Daoy (cell line): ENCODE measurements at regions not wholly inside any gene's neighbourhood (a gene's known extent, or its start where the extent isn't known, plus 50 kb on each side); places are given as distances from the start of the nearest gene placed in this dataset.
A peak's percentile ranks its signal among the peaks of the same experiment; 100 is the strongest.
"Not testable (repeated sequence)": the region's sequence is repeated elsewhere in the genome, so short reads cannot be mapped to it uniquely, and the experiment has no call there.

Experiments
- DNase-seq: peaks from one replicate; pipeline ENCODE4 v3.0.0-alpha.2; 2015; ENCODE audit warnings: low read depth

GRCh38 chr6:150683320-150683719 lies 83.6 kb downstream of the PLEKHG1 start:
- no peak for DNase-seq

GRCh38 chr6:150684161-150684560 lies 84.5 kb downstream of the PLEKHG1 start:
- no peak for DNase-seq

DNA sequence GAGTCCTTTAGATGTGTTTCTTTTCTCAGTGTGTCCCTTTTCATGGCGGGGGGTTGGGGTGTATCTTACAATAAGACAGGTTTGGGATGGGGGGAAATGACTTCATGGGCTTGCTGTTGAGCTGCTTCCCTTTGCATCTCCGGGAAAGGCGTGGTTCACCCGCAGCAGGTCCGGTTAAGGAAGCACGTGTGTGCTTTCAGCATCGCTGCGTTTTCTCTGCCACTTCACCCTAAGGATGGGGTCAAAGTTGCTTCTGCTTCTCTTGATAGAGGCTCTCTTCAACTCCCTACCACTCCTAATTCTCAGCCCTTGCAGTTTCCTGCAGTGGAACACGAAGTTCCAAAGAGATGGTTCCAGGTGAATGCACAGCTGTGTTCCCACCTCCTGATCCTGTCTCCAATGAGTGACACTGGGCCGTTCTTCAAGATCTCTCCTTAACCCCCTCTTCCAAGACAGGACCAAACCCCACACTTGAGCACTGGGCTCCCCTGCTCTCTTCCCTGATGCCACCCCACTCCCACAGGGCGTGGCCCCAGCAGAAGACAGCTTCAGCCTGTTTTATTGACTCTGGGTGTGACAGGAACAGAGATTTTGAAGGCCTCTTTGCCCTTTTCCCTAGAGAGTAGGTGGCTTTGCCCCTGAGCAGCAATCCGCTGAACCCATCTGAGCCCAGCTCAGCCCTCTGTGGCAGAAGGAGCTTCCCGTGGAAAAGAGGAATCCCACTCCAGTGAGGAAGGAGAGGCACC lies 85.2 kb downstream of the PLEKHG1 start:
- DNase-seq, result no peak

- peak; percentile 65 for DNase-seq
These were observed 86.2 kb downstream of the PLEKHG1 start for GRCh38 chr6:150685860-150686259.

GRCh38 chr6:150686566-150686965 lies 86.9 kb downstream of the PLEKHG1 start:
- DNase-seq, result no peak

DNA sequence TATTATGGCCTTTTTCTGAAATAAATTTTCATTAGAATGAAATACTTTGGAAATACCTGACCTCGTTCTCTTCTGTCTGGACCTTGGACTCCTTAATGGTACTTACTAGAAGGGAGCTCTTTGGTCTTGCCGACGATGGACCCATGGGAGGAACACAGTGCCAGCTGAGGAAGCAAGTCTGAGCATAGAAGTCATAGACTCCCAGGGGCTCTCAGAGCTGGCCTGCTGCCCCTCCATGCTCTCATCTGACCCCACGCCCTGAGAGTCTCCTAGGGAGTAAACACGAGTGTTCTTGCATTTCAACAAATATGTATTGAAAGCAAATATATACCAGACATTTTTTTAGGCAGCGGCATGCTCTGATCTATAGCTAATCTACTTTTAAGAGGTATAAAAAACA lies 87.8 kb downstream of the PLEKHG1 start:
- DNase-seq, result no peak

DNA sequence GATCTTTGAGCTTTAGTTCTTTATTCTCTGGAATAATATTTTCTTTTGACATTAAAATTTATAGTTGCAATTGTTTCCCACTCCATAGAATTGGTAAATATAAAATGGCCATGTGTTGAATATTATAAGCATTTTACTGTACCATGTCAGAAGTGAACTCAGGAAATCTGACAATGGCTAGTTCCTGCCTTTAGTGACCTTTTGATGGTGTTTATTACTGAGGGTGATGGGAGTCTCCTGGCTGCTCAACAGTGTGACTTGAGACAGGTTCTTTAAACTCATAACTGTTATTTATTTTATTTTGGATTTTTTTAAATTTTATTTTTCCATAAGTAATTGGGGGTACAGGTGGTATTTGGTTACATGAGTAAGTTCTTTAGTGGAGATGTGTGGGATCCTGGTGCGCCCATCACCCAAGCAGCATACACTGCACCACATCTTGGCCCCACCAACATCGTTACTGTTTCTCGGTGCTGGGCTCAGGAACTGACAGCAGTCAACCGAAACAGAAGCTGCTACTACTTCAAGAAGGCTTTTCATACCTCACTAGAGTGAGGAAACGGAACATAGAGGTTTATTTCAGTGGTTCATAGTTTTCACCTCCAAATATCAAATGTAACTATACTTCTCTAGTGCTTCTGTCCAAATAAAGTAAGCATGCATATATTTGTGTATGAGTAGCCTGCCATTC lies 90.4 kb downstream of the PLEKHG1 start:
- DNase-seq, result no peak

- no peak for DNase-seq
These were observed 91.0 kb downstream of the PLEKHG1 start for GRCh38 chr6:150690681-150691080.

DNA sequence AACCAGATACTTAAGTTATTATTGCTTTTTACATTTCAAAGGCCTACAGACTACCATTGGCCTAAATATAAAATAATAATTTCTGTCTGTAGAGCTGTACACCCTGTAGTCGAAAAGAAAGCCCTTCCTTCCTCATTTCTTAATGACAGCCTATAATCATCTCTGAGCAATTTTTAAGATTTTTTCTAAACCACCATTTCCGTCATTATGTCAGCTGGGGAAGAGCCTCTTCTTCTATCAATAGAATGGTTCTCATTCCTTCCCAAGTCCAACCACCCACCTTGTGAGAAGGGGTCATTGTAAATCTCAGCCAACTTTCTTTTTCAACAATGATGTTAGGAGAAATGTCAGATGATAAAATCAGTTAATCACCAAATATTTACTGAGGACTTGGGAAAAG lies 91.8 kb downstream of the PLEKHG1 start:
- DNase-seq, result no peak

GRCh38 chr6:150692604-150693003 lies 92.9 kb downstream of the PLEKHG1 start:
- DNase-seq, result no peak

- no peak for DNase-seq
These were observed 95.2 kb downstream of the PLEKHG1 start for GRCh38 chr6:150694889-150695288.

- DNase-seq, result no peak
These were observed 96.0 kb downstream of the PLEKHG1 start for GRCh38 chr6:150695652-150696051.

- DNase-seq, result no peak
These were observed 96.5 kb downstream of the PLEKHG1 start for GRCh38 chr6:150696190-150696589.

GRCh38 chr6:150696918-150697317 lies 97.2 kb downstream of the PLEKHG1 start:
- not testable (repeated sequence) for DNase-seq

DNA sequence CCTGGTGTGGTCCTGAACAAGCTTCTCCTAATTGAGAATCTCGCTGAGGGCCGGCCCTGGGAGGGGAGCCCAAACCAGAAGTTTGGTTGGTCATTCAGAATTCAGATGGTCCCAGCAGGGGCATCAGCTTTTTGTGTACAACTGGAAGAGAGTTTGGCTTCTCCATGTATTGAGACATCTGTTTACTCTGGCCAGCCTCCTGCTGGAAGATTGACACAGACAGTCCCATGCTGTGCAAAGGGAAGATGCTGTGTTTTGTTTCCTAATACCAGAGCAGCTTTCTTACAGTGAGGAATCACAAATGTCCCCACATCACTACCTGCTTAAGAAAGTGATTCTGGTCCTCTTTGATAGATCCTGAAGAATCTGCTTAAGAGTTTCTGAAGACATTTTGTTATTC lies 97.8 kb downstream of the PLEKHG1 start:
- DNase-seq, result no peak

GRCh38 chr6:150698391-150698790 lies 98.7 kb downstream of the PLEKHG1 start:
- no peak for DNase-seq

GRCh38 chr6:150702675-150703074 lies 103.0 kb downstream of the PLEKHG1 start:
- DNase-seq, result no peak

DNA sequence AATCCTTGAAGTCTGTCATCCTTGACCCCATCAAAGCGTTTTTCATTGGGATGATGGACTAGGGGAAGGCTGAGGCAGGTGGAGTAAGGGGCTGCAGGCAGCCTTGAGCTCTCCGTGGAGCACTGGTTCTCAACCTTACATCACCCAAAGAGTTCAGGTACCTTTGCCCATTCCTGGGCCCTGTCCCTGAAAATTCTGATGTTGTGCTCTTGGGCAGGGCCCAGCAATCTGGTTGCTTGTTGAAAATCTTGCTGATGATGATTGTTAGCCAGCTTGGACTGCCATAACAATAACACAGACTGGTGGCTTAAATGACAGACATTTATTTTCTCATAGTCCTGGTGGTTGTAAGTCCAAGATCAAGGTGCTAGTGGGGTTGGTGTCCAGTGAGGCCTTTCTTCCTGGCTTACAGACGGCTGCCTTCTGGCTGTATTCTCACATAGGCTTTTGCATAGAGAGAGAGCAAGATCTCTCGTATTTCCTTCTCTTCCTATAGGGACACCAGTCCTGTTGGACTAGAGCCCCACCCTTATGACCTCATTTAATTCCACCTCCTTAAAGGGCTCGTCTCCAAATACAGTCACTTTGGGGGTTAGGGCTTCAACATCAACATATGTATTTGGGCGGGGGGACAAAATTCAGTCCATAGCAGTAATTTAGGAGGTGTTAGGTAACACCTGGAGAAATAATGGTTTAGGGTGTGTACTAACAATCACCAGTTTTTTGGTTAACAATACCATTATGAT lies 104.9 kb downstream of the PLEKHG1 start:
- no peak for DNase-seq

DNA sequence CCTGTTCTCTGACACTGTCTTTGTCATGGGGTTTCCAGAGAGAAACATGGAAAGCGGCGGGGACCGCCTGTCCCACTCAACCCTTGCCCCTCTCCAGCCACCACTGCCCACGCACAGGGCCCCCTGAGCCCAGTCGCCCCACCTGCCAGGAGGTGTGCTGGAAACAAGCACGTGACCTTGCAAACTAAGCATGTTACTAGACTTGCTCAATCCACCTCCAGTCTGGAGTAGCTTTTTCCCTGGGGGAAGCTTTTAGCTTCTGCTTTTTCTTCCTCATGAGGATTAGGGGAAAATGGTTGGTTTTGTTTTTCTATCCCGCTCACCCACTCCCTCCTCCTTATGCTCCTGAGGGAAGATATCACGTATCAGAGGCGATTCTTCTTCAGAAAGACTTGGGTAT lies 105.7 kb downstream of the PLEKHG1 start:
- DNase-seq, result no peak

DNA sequence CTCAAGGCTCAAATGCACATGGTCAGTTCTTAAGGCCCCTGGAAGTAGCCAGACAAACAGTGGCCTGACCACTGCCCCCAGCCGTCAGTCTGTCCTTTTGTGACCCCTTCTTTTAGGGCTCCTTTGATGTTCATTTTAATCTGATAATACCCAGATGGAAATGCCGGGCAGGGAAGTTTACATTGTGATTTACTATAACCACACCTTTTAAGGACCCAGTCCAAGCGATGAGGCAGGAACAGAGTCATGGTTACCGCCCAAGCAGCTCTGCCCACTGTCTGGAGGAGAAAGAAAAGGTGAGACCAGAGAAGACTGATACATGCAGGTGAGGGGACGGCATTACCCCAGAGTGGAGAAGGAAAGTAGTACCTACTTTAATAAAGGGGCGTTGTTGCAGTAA lies 110.6 kb downstream of the PLEKHG1 start:
- DNase-seq, result no peak

DNA sequence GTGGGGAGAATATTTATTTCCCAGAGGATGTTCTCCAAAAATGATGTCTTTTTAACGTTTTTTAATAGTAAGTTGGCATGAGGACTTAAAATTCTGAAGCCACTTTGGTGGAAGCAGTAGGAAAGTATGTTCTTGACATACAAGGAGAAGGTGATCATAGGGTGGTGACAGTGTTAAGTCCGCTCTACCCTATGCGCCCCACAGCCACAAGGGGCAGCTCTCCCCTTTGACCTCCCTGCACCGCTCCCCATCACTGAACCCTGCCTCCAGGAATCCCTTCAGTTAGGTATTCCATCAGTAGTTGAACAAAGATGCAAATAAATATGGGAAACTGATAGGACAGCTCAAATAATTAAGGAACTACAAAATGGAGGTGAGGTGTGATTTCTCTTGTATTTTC lies 111.4 kb downstream of the PLEKHG1 start:
- no peak for DNase-seq

DNA sequence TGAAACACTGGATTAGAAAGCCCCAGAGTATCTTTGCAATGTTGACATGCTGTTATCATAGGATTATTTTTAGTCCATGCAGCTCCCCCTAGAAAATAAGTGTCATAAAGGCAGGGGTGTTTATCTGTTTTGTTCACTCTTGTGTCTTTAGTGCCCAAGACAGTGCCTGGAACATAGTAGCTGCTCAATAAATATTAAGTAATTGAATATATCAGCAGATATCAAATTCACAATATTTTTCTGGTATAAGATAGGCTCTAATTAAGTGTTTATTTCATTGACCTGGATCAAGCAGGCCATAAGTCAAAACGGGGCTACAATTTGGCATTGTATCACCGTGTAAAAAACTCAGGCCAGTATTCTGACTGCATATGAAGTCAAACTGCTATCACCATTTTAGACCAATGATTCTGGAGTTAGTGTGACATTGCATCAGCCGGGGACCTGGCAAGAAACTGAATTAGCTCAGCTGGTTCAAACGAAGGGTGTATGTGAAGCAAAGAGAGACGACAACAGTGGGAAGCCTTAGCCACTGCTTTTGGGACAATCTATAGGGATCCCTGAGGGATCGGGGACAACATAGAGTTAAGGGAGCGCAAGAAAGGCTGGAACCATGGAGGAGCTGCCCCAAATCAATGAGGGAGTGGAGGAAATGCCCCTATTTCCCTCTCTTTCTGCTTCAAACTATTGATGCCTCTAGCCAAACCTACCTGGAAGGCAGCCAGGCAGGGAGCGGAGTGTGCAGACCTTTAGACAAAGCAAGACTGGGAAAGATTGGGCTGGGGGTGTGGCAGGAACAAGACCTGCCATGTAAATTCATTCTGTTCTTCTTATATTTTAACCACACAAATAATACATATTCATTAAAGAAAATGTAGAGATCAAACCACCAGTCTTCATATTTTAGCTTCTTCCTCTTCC lies 112.2 kb downstream of the PLEKHG1 start:
- DNase-seq, result no peak
